HepG2 (cell line): ENCODE measurements at regions not wholly inside any gene's neighbourhood (a gene's known extent, or its start where the extent isn't known, plus 50 kb on each side); places are given as distances from the start of the nearest gene placed in this dataset.

Source experiments
- ATAC-seq: fragments of 200-7000 bp; cut with Tn5 transposase; 3 replicates; pipeline ENCODE4 v1.9.1; 2020; ENCODE audit warnings: mild to moderate bottlenecking, moderate library complexity
- BruUV-seq: library from RNA; stranded (reverse); fragments of 400-500 nt; replicated peaks from 2 replicates; lab custom pipeline; 2021; lab: Mats Ljungman, UMichigan
- CTCF ChIA-PET: fragments of 300-600 bp; formaldehyde crosslinking; extraction: SDS; loops from one replicate; lab custom pipeline; 2021; ENCODE audit warnings: low total read pairs, inconsistent platforms, low intra/inter-chr PET ratio; lab: Yijun Ruan, JAX
- POLR2A ChIA-PET: fragments of 350-600 bp; sonication (Branson Sonifier 250); formaldehyde crosslinking; loops from one replicate; lab custom pipeline; 2020; ENCODE audit warnings: antibody characterized with exemption, inconsistent platforms; lab: Yijun Ruan, JAX
- DNase-seq: peaks from one replicate; pipeline ENCODE4 v3.0.0-alpha.2; 2015; ENCODE audit warnings: low spot score
- FAIRE-seq: peaks from 3 replicates; lab custom pipeline; 2011; peaks lifted over from hg19 to GRCh38; lab: Jason Lieb, UNC
- H2AFZ ChIP-seq: one replicate; pipeline ENCODE4 v1.6.1; 2011; ENCODE audit warnings: low read length, inconsistent platforms
- H3K27ac ChIP-seq: fragments of 300-600 bp; 3 replicates; pipeline ENCODE4 v1.8.0; 2011; ENCODE audit warnings: mixed run types, mild to moderate bottlenecking, mixed read lengths, low read length, inconsistent platforms; ENCODE audit not compliant: insufficient read depth; ENCODE audit errors: extremely low read length
- H3K27me3 ChIP-seq, 2 experiments: fragments of 200-600 bp in 1 of 2; 2 replicates in 1 of 2; 3 replicates in 1 of 2; pipeline versions ENCODE4 v1.6.0 to v1.8.0; 2011; ENCODE audit warnings: low read length in 2 of 2, mild to moderate bottlenecking in 2 of 2, moderate library complexity in 2 of 2, inconsistent platforms in 1 of 2; ENCODE audit not compliant: insufficient read depth in 2 of 2, control insufficient read depth in 1 of 2
- H3K36me3 ChIP-seq, 2 experiments: fragments of 200-600 bp in 1 of 2; replicated peaks in 1 of 2; 2 replicates in 1 of 2; 3 replicates in 1 of 2; pipeline versions ENCODE4 v1.5.1 to v1.8.0; 2011; ENCODE audit warnings: low read length in 2 of 2, inconsistent platforms in 1 of 2; ENCODE audit not compliant: insufficient read depth in 2 of 2, control insufficient read depth in 1 of 2
- H3K4me1 ChIP-seq: 2 replicates; pipeline ENCODE4 v1.5.1; 2012; ENCODE audit warnings: low read length, inconsistent platforms; ENCODE audit not compliant: insufficient read depth
- H3K4me2 ChIP-seq: 2 replicates; pipeline ENCODE4 v1.6.0; 2011; ENCODE audit warnings: low read depth, low read length, inconsistent platforms
- H3K4me3 ChIP-seq, 3 experiments: fragments of 200-600 bp in 1 of 3; sonication (generic), shearing (Covaris generic) in 1 of 3; replicated peaks in 1 of 3; 2 replicates each; pipeline ENCODE4 v1.5.1; 2011 to 2016; ENCODE audit warnings: low read length in 3 of 3, inconsistent platforms in 2 of 3, low read depth in 2 of 3, mild to moderate bottlenecking in 2 of 3, control low read depth in 1 of 3, mixed read lengths in 1 of 3; ENCODE audit not compliant: insufficient read depth in 1 of 3
- H3K79me2 ChIP-seq: one replicate; pipeline ENCODE4 v1.6.1; 2011; ENCODE audit warnings: low read length, inconsistent platforms; ENCODE audit not compliant: insufficient read depth
- H3K9ac ChIP-seq: 2 replicates; pipeline ENCODE4 v1.6.0; 2011; ENCODE audit warnings: mild to moderate bottlenecking, low read depth, low read length, inconsistent platforms; ENCODE audit not compliant: insufficient read depth
- H3K9me3 ChIP-seq: 2 replicates; pipeline ENCODE4 v1.5.1; 2012; ENCODE audit warnings: mild to moderate bottlenecking, low read length
- H4K20me1 ChIP-seq: 2 replicates; pipeline ENCODE4 v1.6.0; 2011; ENCODE audit warnings: inconsistent platforms, mild to moderate bottlenecking, low read length, moderate library complexity; ENCODE audit not compliant: insufficient read depth
- FOXP4 ChIP-seq: sonication (generic); formaldehyde crosslinking; IDR thresholded peaks from 2 replicates; pipeline ENCODE4 v1.4.0; 2020; ENCODE audit warnings: missing genetic modification reagents
- KLF6 ChIP-seq: IDR thresholded peaks from 2 replicates; pipeline ENCODE4 v1.8.0; 2016; ENCODE audit warnings: missing biosample characterization, missing genetic modification reagents
- MAZ ChIP-seq, 2 experiments: sonication (generic) in 1 of 2; formaldehyde crosslinking in 1 of 2; IDR thresholded peaks; 2 replicates each; pipeline versions ENCODE4 v1.5.0 to v1.6.1; 2012 to 2020; ENCODE audit warnings: low read depth in 2 of 2, mild to moderate bottlenecking in 2 of 2, borderline replicate concordance in 1 of 2, improper control_type of control experiment in 1 of 2, low read length in 1 of 2, missing genetic modification reagents in 1 of 2, moderate library complexity in 1 of 2
- SMAD1 ChIP-seq: sonication (generic); formaldehyde crosslinking; IDR thresholded peaks from 2 replicates; pipeline ENCODE4 v1.4.0; 2020; ENCODE audit warnings: missing genetic modification reagents, low read depth, mild to moderate bottlenecking, borderline replicate concordance
- ZNF839 ChIP-seq: sonication (generic); formaldehyde crosslinking; IDR thresholded peaks from 2 replicates; pipeline ENCODE4 v1.4.0; 2020; ENCODE audit warnings: missing genetic modification reagents, mild to moderate bottlenecking, borderline replicate concordance
- WGBS: methylation state at CpG from one replicate; pipeline ENCODE4 v1.1.6; 2017; ENCODE audit warnings: low lambda C conversion rate; 5-methylcytosine and 5-hydroxymethylcytosine counted together
- in situ Hi-C: cut with HindIII; loops from 2 replicates; pipeline ENCODE4 v1.10.0; 2017; ENCODE audit warnings: low pct_unique_long_range_greater_than_20kb; ENCODE audit not compliant: extremely low pct_ligation_motif_present
- intact Hi-C: fragments of 100-400 bp; cut with micrococcal nuclease; formaldehyde crosslinking; loops from one replicate; pipeline ENCODE4 v1.10.0; 2022; ENCODE audit not compliant: unreplicated experiment
- TF ChIP-seq, protein P1 (sequence below): sonication (generic); formaldehyde crosslinking; IDR thresholded peaks from 2 replicates; pipeline ENCODE4 v1.5.0; 2020; ENCODE audit warnings: missing genetic modification reagents

- TF ChIP-seq KLF6: no peak
- TF ChIP-seq, protein P1, sequence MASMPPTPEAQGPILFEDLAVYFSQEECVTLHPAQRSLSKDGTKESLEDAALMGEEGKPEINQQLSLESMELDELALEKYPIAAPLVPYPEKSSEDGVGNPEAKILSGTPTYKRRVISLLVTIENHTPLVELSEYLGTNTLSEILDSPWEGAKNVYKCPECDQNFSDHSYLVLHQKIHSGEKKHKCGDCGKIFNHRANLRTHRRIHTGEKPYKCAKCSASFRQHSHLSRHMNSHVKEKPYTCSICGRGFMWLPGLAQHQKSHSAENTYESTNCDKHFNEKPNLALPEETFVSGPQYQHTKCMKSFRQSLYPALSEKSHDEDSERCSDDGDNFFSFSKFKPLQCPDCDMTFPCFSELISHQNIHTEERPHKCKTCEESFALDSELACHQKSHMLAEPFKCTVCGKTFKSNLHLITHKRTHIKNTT (CRISPR knock-in tag): no peak
Measured at GRCh38 chr5:152136321-152136720, 211.7 kb upstream of the GLRA1 start (continued).

GRCh38 chr5:152135827-152136226 lies 211.2 kb upstream of the GLRA1 start:
- Histone ChIP-seq H3K9me3 (no peaks in the 10 kb centered on the region), H3K4me2 (no peak overlapping the region), H3K4me3 (no peak overlapping the region), H4K20me1 (no peaks in the 10 kb centered on the region), H3K27ac (no peak overlapping the region), H3K36me3 (no peaks in the 10 kb centered on the region), H3K9ac (no peak overlapping the region), H3K4me1 (no peaks in the 10 kb centered on the region), H3K27me3 (no peaks in the 10 kb centered on the region), H3K79me2 (no peaks in the 10 kb centered on the region), H2AFZ (no peak overlapping the region)
- POLR2A ChIA-PET: no interaction called here
- CTCF ChIA-PET: no interaction called here
- in situ Hi-C loops: no loop called here
- TF ChIP-seq MAZ (IDR thresholded peaks at IDR 0.05; ENCODE audit: borderline replicate concordance, low read depth, low read length) (no peak), MAZ (CRISPR knock-in tag; IDR thresholded peaks at IDR 0.05; ENCODE audit: low read depth) (no peak), FOXP4 (CRISPR knock-in tag) (no peak), ZNF839 (CRISPR knock-in tag) (no peak), SMAD1 (CRISPR knock-in tag) (no peak)
- intact Hi-C loops: no loop called here
- FAIRE-seq: no peak
- ATAC-seq: no peak
- DNase-seq: no peak
- BruUV-seq: no TSS peak
- WGBS: 3% methylated on average over 2 of the region's 2 CpGs
